ENCODE measurements at regions not wholly inside any gene's neighbourhood (a gene's known extent, or its start where the extent isn't known, plus 50 kb on each side); places are given as distances from the start of the nearest gene placed in this dataset.

GRCh38 chr11:25537393-25537792 lies 794.5 kb upstream of the ANO3 start:
- TF ChIP-seq, protein P1, sequence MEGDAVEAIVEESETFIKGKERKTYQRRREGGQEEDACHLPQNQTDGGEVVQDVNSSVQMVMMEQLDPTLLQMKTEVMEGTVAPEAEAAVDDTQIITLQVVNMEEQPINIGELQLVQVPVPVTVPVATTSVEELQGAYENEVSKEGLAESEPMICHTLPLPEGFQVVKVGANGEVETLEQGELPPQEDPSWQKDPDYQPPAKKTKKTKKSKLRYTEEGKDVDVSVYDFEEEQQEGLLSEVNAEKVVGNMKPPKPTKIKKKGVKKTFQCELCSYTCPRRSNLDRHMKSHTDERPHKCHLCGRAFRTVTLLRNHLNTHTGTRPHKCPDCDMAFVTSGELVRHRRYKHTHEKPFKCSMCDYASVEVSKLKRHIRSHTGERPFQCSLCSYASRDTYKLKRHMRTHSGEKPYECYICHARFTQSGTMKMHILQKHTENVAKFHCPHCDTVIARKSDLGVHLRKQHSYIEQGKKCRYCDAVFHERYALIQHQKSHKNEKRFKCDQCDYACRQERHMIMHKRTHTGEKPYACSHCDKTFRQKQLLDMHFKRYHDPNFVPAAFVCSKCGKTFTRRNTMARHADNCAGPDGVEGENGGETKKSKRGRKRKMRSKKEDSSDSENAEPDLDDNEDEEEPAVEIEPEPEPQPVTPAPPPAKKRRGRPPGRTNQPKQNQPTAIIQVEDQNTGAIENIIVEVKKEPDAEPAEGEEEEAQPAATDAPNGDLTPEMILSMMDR (IDR thresholded peaks at IDR 0.05): no peak
- TF ChIP-seq POLR2A (IDR thresholded peaks at IDR 0.05): no peak
- no peaks in the 10 kb centered on the region for H3K4me1 ChIP-seq
- H3K36me3 ChIP-seq: no peaks in the 10 kb centered on the region
- no peak overlapping the region for H3K4me3 ChIP-seq
- no peaks in the 10 kb centered on the region for H3K27me3 ChIP-seq
- no peak for DNase-seq
- intact Hi-C loops (cut with DNase I): no loop called here
- 63 to 88% methylated on average over 1 of the region's 1 CpG for WGBS, 2 donors
- H3K27ac ChIP-seq: no peak overlapping the region
- H3K9me3 ChIP-seq: no peaks in the 10 kb centered on the region

GRCh38 chr11:25547292-25547691 lies 784.6 kb upstream of the ANO3 start:
- Histone ChIP-seq H3K36me3 (no peaks in the 10 kb centered on the region), H3K9me3 (no peaks in the 10 kb centered on the region), H3K4me1 (no peaks in the 10 kb centered on the region), H3K4me3 (no peak overlapping the region), H3K27me3 (no peaks in the 10 kb centered on the region), H3K27ac (no peak overlapping the region)
- intact Hi-C loops (cut with DNase I): no loop called here
- DNase-seq: no peak
- no peak for TF ChIP-seq POLR2A (IDR thresholded peaks at IDR 0.05)
- TF ChIP-seq, protein P1 (IDR thresholded peaks at IDR 0.05): no peak
- whole genome bisulfite sequencing, 2 donors: 73 to 91% methylated on average over 2 of the region's 2 CpGs

DNA sequence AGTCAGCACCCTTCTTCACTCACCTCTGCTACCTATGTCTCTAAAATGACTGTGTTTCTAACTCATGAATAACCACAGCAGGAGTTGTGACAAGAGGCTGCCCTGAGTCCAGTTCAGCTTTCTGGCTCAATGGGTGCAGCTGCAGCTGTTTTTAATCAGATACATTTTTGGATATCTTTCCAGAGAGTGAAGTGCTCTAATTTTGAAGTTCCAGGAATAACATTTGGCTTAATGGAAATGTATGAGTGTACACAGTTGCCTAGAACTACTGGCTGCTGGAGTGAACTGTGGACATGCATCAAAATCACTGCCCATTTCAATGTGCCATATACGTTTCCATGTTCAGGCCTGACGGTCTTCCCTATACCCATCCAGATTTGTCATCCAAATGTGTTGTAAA lies 769.5 kb upstream of the ANO3 start:
- Histone ChIP-seq H3K4me1 (peaks cover 0 to 4% (median 0%) of the 10 kb centered on the region in 3 donors), H3K4me3 (no peak overlapping the region), H3K27ac (no peak overlapping the region), H3K9me3 (no peaks in the 10 kb centered on the region), H3K36me3 (no peaks in the 10 kb centered on the region), H3K27me3 (no peaks in the 10 kb centered on the region)
- WGBS, 2 donors: 56 to 61% methylated on average over 2 of the region's 2 CpGs
- intact Hi-C loops (cut with DNase I): no loop called here
- TF ChIP-seq, protein P1 (IDR thresholded peaks at IDR 0.05): no peak
- no peak for TF ChIP-seq POLR2A (IDR thresholded peaks at IDR 0.05)
- no peak for DNase-seq

DNA sequence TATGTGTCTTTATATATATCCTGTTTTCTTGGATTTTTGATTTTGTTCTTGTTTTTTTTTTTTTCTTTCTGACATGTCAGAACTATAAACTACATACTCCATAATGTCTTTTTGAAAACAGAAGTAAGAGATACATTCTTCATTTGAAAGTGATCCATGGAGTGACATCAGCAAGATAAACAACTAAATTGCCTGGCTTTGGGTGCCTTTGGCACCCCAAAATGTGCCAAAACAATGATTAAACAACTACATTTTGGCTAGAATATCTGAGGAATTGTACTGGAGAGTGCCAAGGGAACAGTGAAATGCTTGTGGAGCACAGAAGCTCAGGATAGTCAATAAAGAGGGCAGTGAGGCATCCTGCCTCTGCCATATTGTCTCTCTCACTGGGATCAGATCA lies 766.1 kb upstream of the ANO3 start:
- Histone ChIP-seq H3K9me3 (no peaks in the 10 kb centered on the region), H3K27me3 (no peaks in the 10 kb centered on the region), H3K4me3 (no peak overlapping the region), H3K27ac (no peak overlapping the region), H3K36me3 (no peaks in the 10 kb centered on the region), H3K4me1 (peaks cover 0 to 4% (median 0%) of the 10 kb centered on the region in 3 donors)
- TF ChIP-seq, protein P1 (IDR thresholded peaks at IDR 0.05): no peak
- no peak for TF ChIP-seq POLR2A (IDR thresholded peaks at IDR 0.05)
- DNase-seq: no peak
- intact Hi-C loops (cut with DNase I): no loop called here

GRCh38 chr11:25566298-25567200 lies 765.4 kb upstream of the ANO3 start:
- no peak overlapping the region for H3K27ac ChIP-seq
- 62 to 64% methylated on average over 5 of the region's 5 CpGs for whole genome bisulfite sequencing, 2 donors
- no peak for TF ChIP-seq POLR2A (IDR thresholded peaks at IDR 0.05)
- TF ChIP-seq, protein P1 (IDR thresholded peaks at IDR 0.05): no peak

More at GRCh38 chr11:25566298-25567200, 765.4 kb upstream of the ANO3 start:
- Histone ChIP-seq H3K4me3 (no peak overlapping the region), H3K36me3 (no peaks in the 10 kb centered on the region), H3K9me3 (no peaks in the 10 kb centered on the region), H3K4me1 (peaks cover 0 to 4% (median 0%) of the 10 kb centered on the region in 3 donors), H3K27me3 (no peaks in the 10 kb centered on the region)
- DNase-seq: no peak
- intact Hi-C loops (cut with DNase I): no loop called here
